ENCODE measurements at regions not wholly inside any gene's neighbourhood (a gene's known extent, or its start where the extent isn't known, plus 50 kb on each side); places are given as distances from the start of the nearest gene placed in this dataset.

- H3K4me3 Mint-ChIP-seq, result no peak overlapping the region
Measured at GRCh38 chr14:53850714-53851296, 105.8 kb downstream of the BMP4 start.

GRCh38 chr14:53849549-53849948 is 107.1 kb downstream of the BMP4 start:
- no peak for TF ChIP-seq CTCF (conservative IDR thresholded peaks at IDR 0.05)
- Mint-ChIP-seq H3K9me3 (no peaks in the 10 kb centered on the region), H3K4me1 (ENCODE audit: unreplicated experiment) (peaks cover 18% of the 10 kb centered on the region), H3K36me3 (no peaks in the 10 kb centered on the region), H3K27ac (no peak overlapping the region), H3K4me3 (no peak overlapping the region), H3K27me3 (no peaks in the 10 kb centered on the region)
- DNase-seq (ENCODE audit: extremely low spot score, unreplicated experiment), result no peak

More at GRCh38 chr14:53850714-53851296, 105.8 kb downstream of the BMP4 start:
- peaks cover 18% of the 10 kb centered on the region for H3K4me1 Mint-ChIP-seq (ENCODE audit: unreplicated experiment)
- DNase-seq (ENCODE audit: extremely low spot score, unreplicated experiment), result no peak
- H3K36me3 Mint-ChIP-seq, result no peaks in the 10 kb centered on the region
- H3K27me3 Mint-ChIP-seq, result no peaks in the 10 kb centered on the region
- H3K9me3 Mint-ChIP-seq, result peaks cover 6% of the 10 kb centered on the region
- no peak for TF ChIP-seq CTCF (conservative IDR thresholded peaks at IDR 0.05)
- peak overlapping the region; percentile 49 for H3K27ac Mint-ChIP-seq

GRCh38 chr14:53848854-53849253 is 107.8 kb downstream of the BMP4 start:
- H3K36me3 Mint-ChIP-seq, result no peaks in the 10 kb centered on the region
- no peak for TF ChIP-seq CTCF (conservative IDR thresholded peaks at IDR 0.05)
- H3K4me3 Mint-ChIP-seq, result no peak overlapping the region
- no peak overlapping the region for H3K27ac Mint-ChIP-seq
- no peak for DNase-seq (ENCODE audit: extremely low spot score, unreplicated experiment)
- H3K4me1 Mint-ChIP-seq (ENCODE audit: unreplicated experiment), result peaks cover 18% of the 10 kb centered on the region
- H3K27me3 Mint-ChIP-seq, result no peaks in the 10 kb centered on the region
- H3K9me3 Mint-ChIP-seq, result no peaks in the 10 kb centered on the region

GRCh38 chr14:53847881-53848280 is 108.7 kb downstream of the BMP4 start:
- H3K4me1 Mint-ChIP-seq (ENCODE audit: unreplicated experiment), result peaks cover 18% of the 10 kb centered on the region
- no peak for DNase-seq (ENCODE audit: extremely low spot score, unreplicated experiment)
- no peaks in the 10 kb centered on the region for H3K9me3 Mint-ChIP-seq
- H3K4me3 Mint-ChIP-seq, result no peak overlapping the region
- H3K36me3 Mint-ChIP-seq, result no peaks in the 10 kb centered on the region
- no peak for TF ChIP-seq CTCF (conservative IDR thresholded peaks at IDR 0.05)
- no peaks in the 10 kb centered on the region for H3K27me3 Mint-ChIP-seq
- H3K27ac Mint-ChIP-seq, result no peak overlapping the region

GRCh38 chr14:53847057-53847456 is 109.6 kb downstream of the BMP4 start:
- Mint-ChIP-seq H3K4me1 (ENCODE audit: unreplicated experiment) (peaks cover 18% of the 10 kb centered on the region), H3K27me3 (no peaks in the 10 kb centered on the region), H3K4me3 (no peak overlapping the region), H3K36me3 (no peaks in the 10 kb centered on the region), H3K9me3 (no peaks in the 10 kb centered on the region), H3K27ac (no peak overlapping the region)
- no peak for TF ChIP-seq CTCF (conservative IDR thresholded peaks at IDR 0.05)
- no peak for DNase-seq (ENCODE audit: extremely low spot score, unreplicated experiment)
